DND-41 (cell line): ENCODE measurements at regions not wholly inside any gene's neighbourhood (a gene's known extent, or its start where the extent isn't known, plus 50 kb on each side); places are given as distances from the start of the nearest gene placed in this dataset.

Experiments used
- ATAC-seq: fragments of 200-7000 bp; cut with Tn5 transposase; 3 replicates; pipeline ENCODE4 v1.9.1; 2021; ENCODE audit warnings: low read depth; ENCODE audit not compliant: insufficient read depth
- DNase-seq: peaks from one replicate; pipeline ENCODE4 v3.0.0-alpha.2; 2020
- H2AFZ ChIP-seq: 2 replicates; pipeline ENCODE4 v1.6.0; 2012; ENCODE audit warnings: low read depth, low read length
- H3K27ac ChIP-seq: 2 replicates; pipeline ENCODE4 v1.5.1; 2012; ENCODE audit warnings: low read length, inconsistent platforms
- H3K27me3 ChIP-seq: fragments of 200-600 bp; sonication (generic); 2 replicates; pipeline ENCODE4 v1.6.0; 2012; ENCODE audit warnings: low read length, mild to moderate bottlenecking, inconsistent platforms; ENCODE audit not compliant: insufficient read depth, poor library complexity
- H3K36me3 ChIP-seq: 2 replicates; pipeline ENCODE4 v1.5.1; 2012; ENCODE audit warnings: low read length, inconsistent platforms; ENCODE audit not compliant: insufficient read depth
- H3K4me1 ChIP-seq: 2 replicates; pipeline ENCODE4 v1.5.1; 2012; ENCODE audit warnings: mild to moderate bottlenecking, low read length; ENCODE audit not compliant: insufficient read depth
- H3K4me2 ChIP-seq: 2 replicates; pipeline ENCODE4 v1.6.0; 2012; ENCODE audit warnings: mild to moderate bottlenecking, moderate library complexity, low read length, inconsistent platforms; ENCODE audit not compliant: insufficient read depth
- H3K4me3 ChIP-seq, 2 experiments: fragments of 200-600 bp in 1 of 2; shearing (Covaris generic) in 1 of 2; 2 replicates each; pipeline ENCODE4 v1.5.1; 2012 to 2016; ENCODE audit warnings: inconsistent platforms in 2 of 2, low read length in 2 of 2, mild to moderate bottlenecking in 2 of 2, low read depth in 1 of 2, moderate library complexity in 1 of 2
- H3K79me2 ChIP-seq: 2 replicates; pipeline ENCODE4 v1.6.0; 2012; ENCODE audit warnings: low read length, inconsistent platforms; ENCODE audit not compliant: insufficient read depth
- H3K9ac ChIP-seq: 2 replicates; pipeline ENCODE4 v1.6.0; 2012; ENCODE audit warnings: low read depth, mild to moderate bottlenecking, inconsistent platforms, low read length, moderate library complexity
- H3K9me3 ChIP-seq: 2 replicates; pipeline ENCODE4 v1.5.1; 2012; ENCODE audit warnings: low read length, moderate library complexity, mild to moderate bottlenecking, inconsistent platforms; ENCODE audit not compliant: insufficient read depth, severe bottlenecking
- H4K20me1 ChIP-seq: 2 replicates; pipeline ENCODE4 v1.6.0; 2012; ENCODE audit warnings: low read length; ENCODE audit not compliant: insufficient read depth
- CTCF ChIP-seq: IDR thresholded peaks from 2 replicates; pipeline ENCODE4 v1.5.1; 2012; ENCODE audit warnings: borderline replicate concordance, low read length, moderate library complexity, mild to moderate bottlenecking; ENCODE audit not compliant: poor library complexity, severe bottlenecking; ENCODE audit errors: extremely low read depth
- EZH2 ChIP-seq: IDR thresholded peaks from 3 replicates; pipeline ENCODE4 v1.6.1; 2012; ENCODE audit warnings: borderline replicate concordance, low read depth, mild to moderate bottlenecking, moderate library complexity, low read length, inconsistent platforms; ENCODE audit not compliant: severe bottlenecking

- no peaks in the 10 kb centered on the region for H3K79me2 ChIP-seq
- no peaks in the 10 kb centered on the region for H3K9me3 ChIP-seq
- H3K27me3 ChIP-seq: no peaks in the 10 kb centered on the region
- H3K27ac ChIP-seq: no peak overlapping the region
- H3K4me3 ChIP-seq: no peak overlapping the region
- H3K4me2 ChIP-seq: no peak overlapping the region
- H4K20me1 ChIP-seq: no peaks in the 10 kb centered on the region
- no peaks in the 10 kb centered on the region for H3K36me3 ChIP-seq
- DNase-seq (no peak), ATAC-seq (no peak)
- no peaks in the 10 kb centered on the region for H3K4me1 ChIP-seq
- H2AFZ ChIP-seq: no peak overlapping the region
- no peak overlapping the region for H3K9ac ChIP-seq
- TF ChIP-seq CTCF (no peak), EZH2 (no peak)
These were observed 95.2 kb upstream of the EGR2 start for GRCh38 chr10:62911210-62911963.

- no peak for DNase-seq
- ATAC-seq: no peak
- Histone ChIP-seq H3K4me3 (no peak overlapping the region), H3K79me2 (no peaks in the 10 kb centered on the region), H4K20me1 (no peaks in the 10 kb centered on the region), H3K4me1 (no peaks in the 10 kb centered on the region), H3K9me3 (no peaks in the 10 kb centered on the region), H3K36me3 (no peaks in the 10 kb centered on the region), H3K27me3 (no peaks in the 10 kb centered on the region), H2AFZ (no peak overlapping the region), H3K4me2 (no peak overlapping the region), H3K9ac (no peak overlapping the region), H3K27ac (no peak overlapping the region)
- TF ChIP-seq CTCF (no peak), EZH2 (no peak)
These were observed 91.5 kb upstream of the EGR2 start for GRCh38 chr10:62907470-62908212.

- no peak overlapping the region for H3K9ac ChIP-seq
- H3K4me3 ChIP-seq: no peak overlapping the region
- no peaks in the 10 kb centered on the region for H3K9me3 ChIP-seq
- TF ChIP-seq CTCF (no peak), EZH2 (no peak)
- no peaks in the 10 kb centered on the region for H3K36me3 ChIP-seq
- H4K20me1 ChIP-seq: no peaks in the 10 kb centered on the region
- DNase-seq: no peak
- no peaks in the 10 kb centered on the region for H3K79me2 ChIP-seq
- H3K27ac ChIP-seq: no peak overlapping the region
- H3K27me3 ChIP-seq: no peaks in the 10 kb centered on the region
- H3K4me1 ChIP-seq: no peaks in the 10 kb centered on the region
- H3K4me2 ChIP-seq: no peak overlapping the region
- no peak overlapping the region for H2AFZ ChIP-seq
- no peak for ATAC-seq
These were observed 88.2 kb upstream of the EGR2 start for GRCh38 chr10:62904281-62904875.
